ENCODE measurements at regions not wholly inside any gene's neighbourhood (a gene's known extent, or its start where the extent isn't known, plus 50 kb on each side); places are given as distances from the start of the nearest gene placed in this dataset.
A peak's percentile ranks its signal among the peaks of the same experiment; 100 is the strongest.
"Not testable (repeated sequence)": the region's sequence is repeated elsewhere in the genome, so short reads cannot be mapped to it uniquely, and the experiment has no call there.

- no peak for DNase-seq (ENCODE audit: low spot score)
Observed at GRCh38 chrX:78603908-78604307, 55.2 kb downstream of the RTL3 start.

- no peak for DNase-seq (ENCODE audit: low spot score)
Observed at GRCh38 chrX:78595901-78596502, 63.1 kb downstream of the RTL3 start.

GRCh38 chrX:78593701-78594100 is 65.4 kb downstream of the RTL3 start:
- no peak for DNase-seq (ENCODE audit: low spot score)

- DNase-seq (ENCODE audit: low spot score), result no peak
Observed at GRCh38 chrX:78592030-78592429, 67.1 kb downstream of the RTL3 start.

GRCh38 chrX:78574306-78574705 is 84.8 kb downstream of the RTL3 start:
- no peak for DNase-seq (ENCODE audit: low spot score)

- DNase-seq (ENCODE audit: low spot score), result peak; percentile 25
Observed at GRCh38 chrX:78573630-78574029, 85.5 kb downstream of the RTL3 start.

- DNase-seq (ENCODE audit: low spot score), result no peak
Observed at GRCh38 chrX:78571849-78572248, 87.3 kb downstream of the RTL3 start.

- no peak for DNase-seq (ENCODE audit: low spot score)
Observed at GRCh38 chrX:78555401-78555980, 103.6 kb downstream of the RTL3 start.

GRCh38 chrX:78552628-78553027 is 106.5 kb downstream of the RTL3 start:
- not testable (repeated sequence) for DNase-seq (ENCODE audit: low spot score)

- DNase-seq (ENCODE audit: low spot score), result no peak
Observed at GRCh38 chrX:78548012-78548411, 111.1 kb downstream of the RTL3 start.

- peak; percentile 0 for DNase-seq (ENCODE audit: low spot score)
Observed at GRCh38 chrX:78545233-78545632, 113.9 kb downstream of the RTL3 start.

GRCh38 chrX:78543281-78543680 is 115.8 kb downstream of the RTL3 start:
- no peak for DNase-seq (ENCODE audit: low spot score)

- DNase-seq (ENCODE audit: low spot score), result no peak
Observed at GRCh38 chrX:78540171-78540570, 119.0 kb downstream of the RTL3 start.

- DNase-seq (ENCODE audit: low spot score), result no peak
Observed at GRCh38 chrX:78534221-78534620, 124.9 kb downstream of the RTL3 start.

GRCh38 chrX:78532363-78532762 is 126.8 kb downstream of the RTL3 start:
- DNase-seq (ENCODE audit: low spot score), result no peak

GRCh38 chrX:78527818-78528217 is 131.3 kb downstream of the RTL3 start:
- DNase-seq (ENCODE audit: low spot score), result no peak

- no peak for DNase-seq (ENCODE audit: low spot score)
Observed at GRCh38 chrX:78527263-78527662, 131.9 kb downstream of the RTL3 start.

GRCh38 chrX:78522601-78523000 is 136.5 kb downstream of the RTL3 start:
- DNase-seq (ENCODE audit: low spot score), result no peak

GRCh38 chrX:78517124-78517523 is 142.0 kb downstream of the RTL3 start:
- no peak for DNase-seq (ENCODE audit: low spot score)

- DNase-seq (ENCODE audit: low spot score), result no peak
Observed at GRCh38 chrX:78514852-78515251, 144.3 kb downstream of the RTL3 start.

- no peak for DNase-seq (ENCODE audit: low spot score)
Observed at GRCh38 chrX:78513971-78514738, 145.0 kb downstream of the RTL3 start.

GRCh38 chrX:78506248-78506647 is 152.9 kb downstream of the RTL3 start:
- DNase-seq (ENCODE audit: low spot score), result no peak

GRCh38 chrX:78496483-78496882 is 162.6 kb downstream of the RTL3 start:
- no peak for DNase-seq (ENCODE audit: low spot score)
